Suprapubic skin (tissue), 4 donors: ENCODE measurements at regions not wholly inside any gene's neighbourhood (a gene's known extent, or its start where the extent isn't known, plus 50 kb on each side); places are given as distances from the start of the nearest gene placed in this dataset.

ENCODE experiments used
- DNase-seq, 2 donors: peaks; one replicate each; pipeline ENCODE4 v3.0.0-alpha.2; 2019; ENCODE audit warnings: low spot score in 2 of 2
- H3K27ac ChIP-seq: fragments of 200-600 bp; sonication (generic); one replicate; pipeline ENCODE4 v1.5.1; 2019
- H3K27me3 ChIP-seq: fragments of 200-600 bp; sonication (generic); one replicate; pipeline ENCODE4 v1.5.1; 2019
- H3K36me3 ChIP-seq: fragments of 200-600 bp; sonication (generic); one replicate; pipeline ENCODE4 v1.5.1; 2019
- H3K4me1 ChIP-seq: fragments of 200-600 bp; sonication (generic); one replicate; pipeline ENCODE4 v1.5.1; 2019
- H3K4me3 ChIP-seq: fragments of 200-600 bp; sonication (generic); one replicate; pipeline ENCODE4 v1.5.1; 2019; ENCODE audit warnings: mild to moderate bottlenecking
- H3K9me3 ChIP-seq: fragments of 200-600 bp; sonication (generic); one replicate; pipeline ENCODE4 v1.5.1; 2019
- EP300 ChIP-seq: sonication (generic); formaldehyde crosslinking; IDR thresholded peaks from one replicate; pipeline ENCODE4 v1.6.1; 2017; ENCODE audit warnings: antibody characterized with exemption
- POLR2A ChIP-seq, 2 donors: fragments of 450-650 bp; IDR thresholded peaks; one replicate each; pipeline ENCODE4 v1.6.1; 2017; ENCODE audit warnings: antibody characterized with exemption in 2 of 2, mild to moderate bottlenecking in 2 of 2, moderate library complexity in 2 of 2
- POLR2AphosphoS5 ChIP-seq, 3 donors: sonication (generic); formaldehyde crosslinking; IDR thresholded peaks; one replicate each; pipeline ENCODE4 v1.6.1; 2017; ENCODE audit warnings: antibody characterized with exemption in 3 of 3
- WGBS: methylation state at CpG from one replicate; pipeline ENCODE4 v1.1.5; 2018; 5-methylcytosine and 5-hydroxymethylcytosine counted together
- TF ChIP-seq, protein P1 (sequence below), 2 donors: fragments of 200-600 bp in 1 of 2; fragments of 450-650 bp in 1 of 2; sonication (generic) in 1 of 2; IDR thresholded peaks; one replicate each; pipeline ENCODE4 v1.5.1; 2016 to 2019; ENCODE audit warnings: antibody characterized with exemption in 2 of 2, mild to moderate bottlenecking in 1 of 2, moderate library complexity in 1 of 2

DNA sequence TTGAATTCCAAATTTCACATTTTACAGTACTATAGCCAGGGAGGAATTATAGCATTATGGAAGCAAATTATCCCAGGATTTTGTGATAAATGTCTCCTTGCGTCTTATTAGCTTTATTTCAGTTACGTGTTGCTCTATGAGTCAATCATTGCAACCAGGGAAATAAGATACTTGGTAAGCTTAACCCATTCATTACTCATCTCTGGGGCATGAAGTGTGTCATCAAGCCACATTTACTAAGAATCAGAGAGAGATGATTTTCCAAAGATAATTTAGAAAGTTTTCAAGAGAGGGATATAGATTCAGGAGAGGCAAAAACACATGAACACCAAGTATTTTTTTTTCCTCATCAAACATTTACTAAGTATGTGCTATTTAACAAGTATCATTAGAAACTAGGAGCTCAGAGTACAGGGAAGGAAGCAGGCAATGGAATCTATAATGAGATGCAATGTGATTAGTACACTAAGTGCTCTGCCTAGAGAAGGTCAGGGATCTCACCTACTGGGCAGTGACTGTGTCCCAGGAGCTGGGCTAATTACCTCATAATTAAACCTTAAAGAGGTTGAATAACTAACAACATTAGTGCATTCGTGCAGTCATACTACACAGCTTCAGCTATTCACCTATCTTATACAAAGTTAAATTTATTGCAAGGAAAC lies 217.8 kb upstream of the NXPH2 start:
- Histone ChIP-seq H3K27me3 (no peaks in the 10 kb centered on the region), H3K36me3 (no peaks in the 10 kb centered on the region), H3K4me3 (no peak overlapping the region), H3K27ac (no peak overlapping the region), H3K4me1 (no peaks in the 10 kb centered on the region), H3K9me3 (no peaks in the 10 kb centered on the region)
- no peak for TF ChIP-seq POLR2AphosphoS5 (IDR thresholded peaks at IDR 0.05)
- TF ChIP-seq, protein P1, sequence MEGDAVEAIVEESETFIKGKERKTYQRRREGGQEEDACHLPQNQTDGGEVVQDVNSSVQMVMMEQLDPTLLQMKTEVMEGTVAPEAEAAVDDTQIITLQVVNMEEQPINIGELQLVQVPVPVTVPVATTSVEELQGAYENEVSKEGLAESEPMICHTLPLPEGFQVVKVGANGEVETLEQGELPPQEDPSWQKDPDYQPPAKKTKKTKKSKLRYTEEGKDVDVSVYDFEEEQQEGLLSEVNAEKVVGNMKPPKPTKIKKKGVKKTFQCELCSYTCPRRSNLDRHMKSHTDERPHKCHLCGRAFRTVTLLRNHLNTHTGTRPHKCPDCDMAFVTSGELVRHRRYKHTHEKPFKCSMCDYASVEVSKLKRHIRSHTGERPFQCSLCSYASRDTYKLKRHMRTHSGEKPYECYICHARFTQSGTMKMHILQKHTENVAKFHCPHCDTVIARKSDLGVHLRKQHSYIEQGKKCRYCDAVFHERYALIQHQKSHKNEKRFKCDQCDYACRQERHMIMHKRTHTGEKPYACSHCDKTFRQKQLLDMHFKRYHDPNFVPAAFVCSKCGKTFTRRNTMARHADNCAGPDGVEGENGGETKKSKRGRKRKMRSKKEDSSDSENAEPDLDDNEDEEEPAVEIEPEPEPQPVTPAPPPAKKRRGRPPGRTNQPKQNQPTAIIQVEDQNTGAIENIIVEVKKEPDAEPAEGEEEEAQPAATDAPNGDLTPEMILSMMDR (IDR thresholded peaks at IDR 0.05): no peak
- no peak for TF ChIP-seq POLR2A (IDR thresholded peaks at IDR 0.05)
- no peak for TF ChIP-seq EP300
- DNase-seq: no peak
- 81% methylated on average over 3 of the region's 3 CpGs for WGBS

DNA sequence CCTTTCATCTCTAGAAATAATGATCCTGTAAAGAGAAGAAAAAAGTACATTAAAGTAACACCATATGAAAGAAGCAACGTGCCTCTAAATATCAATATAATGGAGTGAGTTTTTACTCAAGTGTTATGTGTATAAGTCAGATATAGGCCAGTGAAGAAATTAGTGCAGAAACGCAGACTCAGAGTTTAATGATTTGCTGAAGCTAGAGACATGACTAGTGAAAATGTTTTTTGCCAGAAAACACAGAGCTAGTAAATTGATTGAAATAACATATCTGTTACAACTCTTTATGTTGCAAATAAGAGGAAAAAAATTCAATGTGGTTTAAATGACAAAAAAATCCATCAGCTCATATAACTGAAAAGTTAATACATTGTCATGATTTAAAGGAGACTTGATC lies 217.2 kb upstream of the NXPH2 start:
- Histone ChIP-seq H3K4me1 (no peaks in the 10 kb centered on the region), H3K4me3 (no peak overlapping the region), H3K27me3 (no peaks in the 10 kb centered on the region), H3K36me3 (no peaks in the 10 kb centered on the region), H3K27ac (no peak overlapping the region), H3K9me3 (no peaks in the 10 kb centered on the region)
- 80% methylated on average over 2 of the region's 2 CpGs for WGBS
- no peak for DNase-seq
- TF ChIP-seq EP300 (no peak), POLR2AphosphoS5 (IDR thresholded peaks at IDR 0.05) (no peak), POLR2A (IDR thresholded peaks at IDR 0.05) (no peak)
- TF ChIP-seq, protein P1 (IDR thresholded peaks at IDR 0.05): no peak

DNA sequence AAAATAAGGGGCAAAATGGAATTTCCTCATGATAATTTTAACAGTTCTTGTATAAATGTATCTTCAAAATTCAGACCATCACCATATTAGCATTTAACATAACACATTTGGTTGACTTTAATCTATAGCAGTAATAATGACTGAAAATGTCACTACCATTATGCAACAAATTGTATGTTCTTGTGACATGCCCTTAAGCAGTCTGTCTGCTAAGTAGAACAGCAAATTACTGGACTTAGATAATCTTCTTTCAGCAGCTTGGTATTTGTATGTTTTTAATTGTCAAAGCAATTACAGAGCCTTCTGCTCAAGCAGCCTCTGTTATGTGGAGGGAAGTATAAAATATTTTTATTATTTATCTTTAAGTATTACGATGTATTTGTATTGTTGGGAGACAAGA lies 214.3 kb upstream of the NXPH2 start:
- H3K4me1 ChIP-seq: no peaks in the 10 kb centered on the region
- TF ChIP-seq, protein P1 (IDR thresholded peaks at IDR 0.05): no peak
- TF ChIP-seq EP300: no peak
- TF ChIP-seq POLR2A (IDR thresholded peaks at IDR 0.05): no peak
- no peak for TF ChIP-seq POLR2AphosphoS5 (IDR thresholded peaks at IDR 0.05)
- H3K27ac ChIP-seq: no peak overlapping the region
- WGBS: 70% methylated on average over 1 of the region's 1 CpG
- H3K4me3 ChIP-seq: no peak overlapping the region
- no peaks in the 10 kb centered on the region for H3K27me3 ChIP-seq
- no peak for DNase-seq
- H3K9me3 ChIP-seq: no peaks in the 10 kb centered on the region
- H3K36me3 ChIP-seq: no peaks in the 10 kb centered on the region

DNA sequence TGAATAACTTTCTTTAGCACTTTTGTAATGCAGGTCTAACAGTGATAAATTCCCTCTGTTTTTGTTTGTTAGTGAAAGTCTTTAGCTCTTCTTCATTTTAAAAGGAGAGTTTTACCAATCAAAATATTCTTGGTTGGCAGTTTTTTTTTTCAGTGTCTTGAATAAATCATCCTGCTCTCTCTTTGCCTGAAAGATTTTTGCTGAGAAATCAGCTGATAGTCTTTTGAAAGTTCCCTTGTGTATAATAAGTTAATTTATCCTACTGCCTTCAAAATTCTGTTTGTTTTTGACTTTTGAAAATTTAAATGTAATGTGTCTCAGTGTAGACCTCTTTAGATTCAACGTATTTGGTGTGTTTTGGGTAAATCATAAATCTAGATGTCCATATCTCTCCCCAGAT lies 205.7 kb upstream of the NXPH2 start:
- no peaks in the 10 kb centered on the region for H3K4me1 ChIP-seq
- H3K9me3 ChIP-seq: peaks cover 16% of the 10 kb centered on the region
- H3K27ac ChIP-seq: no peak overlapping the region
- 79% methylated on average over 1 of the region's 1 CpG for WGBS
- H3K27me3 ChIP-seq: no peaks in the 10 kb centered on the region
- no peak overlapping the region for H3K4me3 ChIP-seq
- TF ChIP-seq POLR2A (IDR thresholded peaks at IDR 0.05) (no peak), POLR2AphosphoS5 (IDR thresholded peaks at IDR 0.05) (no peak), EP300 (no peak)
- TF ChIP-seq, protein P1 (IDR thresholded peaks at IDR 0.05): no peak
- no peak for DNase-seq
- H3K36me3 ChIP-seq: no peaks in the 10 kb centered on the region

DNA sequence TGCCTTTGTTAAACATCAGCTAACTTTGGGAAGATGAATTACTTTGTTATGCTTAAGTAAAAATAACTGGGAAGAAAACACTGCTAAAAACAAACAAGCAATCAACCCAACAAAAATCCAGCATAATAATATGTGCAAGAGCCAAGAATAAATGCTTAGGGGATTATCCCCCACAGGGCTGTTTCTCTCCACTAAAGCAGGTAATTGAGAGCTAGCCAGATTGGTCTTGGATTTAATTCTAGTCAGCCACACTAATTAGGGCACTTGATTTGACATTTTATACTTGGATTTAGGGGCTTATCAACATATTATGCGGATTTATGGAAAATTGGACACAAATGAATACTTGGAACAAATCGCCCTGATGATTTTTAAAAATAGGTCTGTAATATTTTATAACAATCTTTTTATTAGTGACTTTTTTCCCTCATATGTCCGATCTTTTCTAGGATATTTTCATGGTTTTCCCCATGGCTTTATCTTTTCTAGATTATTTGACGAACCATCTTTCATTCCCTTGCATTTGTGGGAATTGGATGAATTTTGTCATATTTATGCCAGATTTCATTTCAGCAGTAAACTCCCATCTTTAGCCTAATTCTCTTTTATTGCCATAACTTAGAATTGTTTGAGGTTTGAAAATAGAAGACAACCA lies 199.1 kb upstream of the NXPH2 start:
- TF ChIP-seq EP300 (no peak), POLR2AphosphoS5 (IDR thresholded peaks at IDR 0.05) (no peak), POLR2A (IDR thresholded peaks at IDR 0.05) (no peak)
- TF ChIP-seq, protein P1 (IDR thresholded peaks at IDR 0.05): no peak
- Histone ChIP-seq H3K27ac (no peak overlapping the region), H3K4me3 (no peak overlapping the region), H3K4me1 (no peaks in the 10 kb centered on the region), H3K27me3 (no peaks in the 10 kb centered on the region), H3K36me3 (no peaks in the 10 kb centered on the region), H3K9me3 (no peaks in the 10 kb centered on the region)
- no peak for DNase-seq
- 81% methylated on average over 4 of the region's 4 CpGs for WGBS
